Limb (tissue), 2 donors: ENCODE measurements at regions not wholly inside any gene's neighbourhood (a gene's known extent, or its start where the extent isn't known, plus 50 kb on each side); places are given as distances from the start of the nearest gene placed in this dataset.
"Not testable (repeated sequence)": the region's sequence is repeated elsewhere in the genome, so short reads cannot be mapped to it uniquely, and the experiment has no call there.

ENCODE experiments used
- DNase-seq, 2 donors: peaks; one replicate each; pipeline ENCODE4 v3.0.0-alpha.2; 2016; ENCODE audit errors: extremely low spot score in 2 of 2

GRCh38 chr18:73124175-73124574 lies 256.4 kb upstream of the NETO1 start:
- no peak for DNase-seq

- DNase-seq: no peak
These were observed 253.4 kb upstream of the NETO1 start for GRCh38 chr18:73121207-73121606.

GRCh38 chr18:73120626-73121025 lies 252.8 kb upstream of the NETO1 start:
- DNase-seq: no peak

GRCh38 chr18:73119574-73119973 lies 251.8 kb upstream of the NETO1 start:
- DNase-seq: no peak

GRCh38 chr18:73118121-73118816 lies 250.5 kb upstream of the NETO1 start:
- no peak for DNase-seq

- DNase-seq: no peak
These were observed 242.5 kb upstream of the NETO1 start for GRCh38 chr18:73110307-73110706.

GRCh38 chr18:73101977-73102376 lies 234.2 kb upstream of the NETO1 start:
- no peak for DNase-seq

GRCh38 chr18:73101491-73101890 lies 233.7 kb upstream of the NETO1 start:
- DNase-seq: not testable (repeated sequence)

GRCh38 chr18:73099759-73100158 lies 232.0 kb upstream of the NETO1 start:
- DNase-seq: no peak

- no peak for DNase-seq
These were observed 226.0 kb upstream of the NETO1 start for GRCh38 chr18:73093687-73094250.

GRCh38 chr18:73088445-73088844 lies 220.7 kb upstream of the NETO1 start:
- DNase-seq: no peak

GRCh38 chr18:73087282-73087977 lies 219.6 kb upstream of the NETO1 start:
- no peak for DNase-seq

GRCh38 chr18:73079920-73080319 lies 212.1 kb upstream of the NETO1 start:
- DNase-seq: no peak

GRCh38 chr18:73060666-73061288 lies 193.0 kb upstream of the NETO1 start:
- no peak for DNase-seq

- DNase-seq: no peak
These were observed 191.5 kb upstream of the NETO1 start for GRCh38 chr18:73059280-73059679.

GRCh38 chr18:73047688-73048087 lies 179.9 kb upstream of the NETO1 start:
- no peak for DNase-seq

GRCh38 chr18:73045037-73045436 lies 177.2 kb upstream of the NETO1 start:
- no peak for DNase-seq

GRCh38 chr18:73043611-73044010 lies 175.8 kb upstream of the NETO1 start:
- no peak for DNase-seq

GRCh38 chr18:73043211-73043610 lies 175.4 kb upstream of the NETO1 start:
- DNase-seq: no peak

- no peak for DNase-seq
These were observed 172.5 kb upstream of the NETO1 start for GRCh38 chr18:73040247-73040646.

GRCh38 chr18:73038336-73038735 lies 170.5 kb upstream of the NETO1 start:
- DNase-seq: no peak

- DNase-seq: no peak
These were observed 156.2 kb upstream of the NETO1 start for GRCh38 chr18:73023975-73024374.
